ENCODE measurements at regions not wholly inside any gene's neighbourhood (a gene's known extent, or its start where the extent isn't known, plus 50 kb on each side); places are given as distances from the start of the nearest gene placed in this dataset.

DNA sequence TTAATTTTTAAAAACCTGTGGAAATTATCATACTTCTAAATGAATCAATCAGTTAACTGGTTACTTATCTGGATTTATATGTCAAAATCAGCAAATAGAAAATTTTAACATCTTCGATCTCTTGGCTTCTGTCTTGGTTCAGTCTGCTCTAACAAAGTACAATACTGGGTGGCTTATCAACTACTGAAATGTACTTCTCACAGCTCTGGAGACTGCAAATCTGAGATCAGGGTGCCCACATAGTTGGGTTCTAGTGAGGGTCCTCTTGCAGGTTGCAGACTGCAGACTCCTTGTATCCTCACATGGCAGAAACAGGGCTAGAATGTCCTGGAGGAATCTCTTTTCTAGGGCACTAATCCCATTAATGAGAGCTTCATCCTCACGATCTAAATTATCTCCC is 1851.6 kb upstream of the TENM3 start:
- no peaks in the 10 kb centered on the region for H3K27me3 ChIP-seq
- DNase-seq (no peak), ATAC-seq (no peak)
- no peaks in the 10 kb centered on the region for H3K4me1 ChIP-seq
- H3K4me3 ChIP-seq = no peak overlapping the region
- 87 to 99% (median 91%) methylated on average over 2 of the region's 2 CpGs for WGBS, 4 donors
- H3K36me3 ChIP-seq = no peaks in the 10 kb centered on the region
- H3K9me3 ChIP-seq = peaks cover 0 to 7% (median 0%) of the 10 kb centered on the region in 12 donors
- no peak overlapping the region for H3K27ac ChIP-seq
- no peak for TF ChIP-seq POLR2A (IDR thresholded peaks at IDR 0.05)
- TF ChIP-seq, protein P1, sequence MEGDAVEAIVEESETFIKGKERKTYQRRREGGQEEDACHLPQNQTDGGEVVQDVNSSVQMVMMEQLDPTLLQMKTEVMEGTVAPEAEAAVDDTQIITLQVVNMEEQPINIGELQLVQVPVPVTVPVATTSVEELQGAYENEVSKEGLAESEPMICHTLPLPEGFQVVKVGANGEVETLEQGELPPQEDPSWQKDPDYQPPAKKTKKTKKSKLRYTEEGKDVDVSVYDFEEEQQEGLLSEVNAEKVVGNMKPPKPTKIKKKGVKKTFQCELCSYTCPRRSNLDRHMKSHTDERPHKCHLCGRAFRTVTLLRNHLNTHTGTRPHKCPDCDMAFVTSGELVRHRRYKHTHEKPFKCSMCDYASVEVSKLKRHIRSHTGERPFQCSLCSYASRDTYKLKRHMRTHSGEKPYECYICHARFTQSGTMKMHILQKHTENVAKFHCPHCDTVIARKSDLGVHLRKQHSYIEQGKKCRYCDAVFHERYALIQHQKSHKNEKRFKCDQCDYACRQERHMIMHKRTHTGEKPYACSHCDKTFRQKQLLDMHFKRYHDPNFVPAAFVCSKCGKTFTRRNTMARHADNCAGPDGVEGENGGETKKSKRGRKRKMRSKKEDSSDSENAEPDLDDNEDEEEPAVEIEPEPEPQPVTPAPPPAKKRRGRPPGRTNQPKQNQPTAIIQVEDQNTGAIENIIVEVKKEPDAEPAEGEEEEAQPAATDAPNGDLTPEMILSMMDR (IDR thresholded peaks at IDR 0.05) = no peak
- intact Hi-C loops (cut with DNase I) = no loop called here

- H3K4me3 ChIP-seq = no peak overlapping the region
- H3K36me3 ChIP-seq = no peaks in the 10 kb centered on the region
- intact Hi-C loops (cut with DNase I) = no loop called here
- DNase-seq (no peak), ATAC-seq (no peak)
- TF ChIP-seq POLR2A (IDR thresholded peaks at IDR 0.05) = no peak
- TF ChIP-seq, protein P1 (IDR thresholded peaks at IDR 0.05) = no peak
- 51 to 59% (median 55%) methylated on average over 2 of the region's 2 CpGs for WGBS, 4 donors
- no peaks in the 10 kb centered on the region for H3K4me1 ChIP-seq
- no peak overlapping the region for H3K27ac ChIP-seq
- H3K9me3 ChIP-seq = peaks cover 0 to 7% (median 0%) of the 10 kb centered on the region in 12 donors
- no peaks in the 10 kb centered on the region for H3K27me3 ChIP-seq
Measured at GRCh38 chr4:180394312-180394711, 1848.9 kb upstream of the TENM3 start.

DNA sequence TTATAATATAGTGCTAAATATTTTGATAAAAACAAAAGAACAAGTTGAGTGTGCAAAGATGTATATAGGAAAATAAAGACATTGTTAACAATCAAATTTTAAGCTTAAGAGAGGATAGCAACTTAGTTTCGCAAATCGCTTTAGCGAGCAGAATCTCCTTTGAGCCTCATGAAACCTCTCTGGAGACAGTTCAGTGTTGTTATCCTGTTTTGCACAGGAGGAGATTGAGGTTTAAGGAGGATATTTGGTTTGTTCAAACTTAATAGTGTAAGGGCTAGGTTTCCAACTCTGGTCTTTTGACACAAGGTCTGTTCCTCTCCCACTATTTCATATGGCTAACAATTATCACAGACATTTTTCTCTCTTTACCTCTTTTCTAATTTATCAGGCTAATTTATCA is 1848.5 kb upstream of the TENM3 start:
- intact Hi-C loops (cut with DNase I) = no loop called here
- DNase-seq (no peak), ATAC-seq (no peak)
- TF ChIP-seq, protein P1 (IDR thresholded peaks at IDR 0.05) = no peak
- no peak for TF ChIP-seq POLR2A (IDR thresholded peaks at IDR 0.05)
- Histone ChIP-seq H3K27ac (no peak overlapping the region), H3K36me3 (no peaks in the 10 kb centered on the region), H3K9me3 (peaks cover 0 to 7% (median 0%) of the 10 kb centered on the region in 12 donors), H3K4me3 (no peak overlapping the region), H3K4me1 (no peaks in the 10 kb centered on the region), H3K27me3 (no peaks in the 10 kb centered on the region)
- 78 to 95% (median 85%) methylated on average over 3 of the region's 3 CpGs for WGBS, 4 donors

DNA sequence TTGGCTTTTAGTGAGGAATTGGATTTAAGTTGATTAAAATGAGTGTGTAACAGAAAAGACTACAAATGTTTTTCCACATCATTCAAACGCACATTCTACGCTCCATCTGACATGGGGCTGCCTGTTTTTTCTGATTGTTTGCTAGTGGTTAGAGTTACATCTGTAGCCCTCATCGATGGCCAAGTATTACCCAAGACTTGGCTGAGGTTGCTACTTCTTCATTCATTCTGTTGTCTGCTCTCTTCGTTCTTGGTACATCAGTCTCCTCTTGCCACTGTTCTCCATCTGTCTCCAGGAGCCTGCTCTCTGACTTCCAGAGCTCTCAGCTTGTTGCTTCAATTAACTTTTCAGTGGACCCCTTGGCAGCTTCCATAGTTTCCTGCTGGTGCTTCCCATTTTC is 1844.6 kb upstream of the TENM3 start:
- no peak for TF ChIP-seq POLR2A (IDR thresholded peaks at IDR 0.05)
- TF ChIP-seq, protein P1 (IDR thresholded peaks at IDR 0.05) = no peak
- 76 to 87% (median 80%) methylated on average over 4 of the region's 4 CpGs for WGBS, 4 donors
- no peak overlapping the region for H3K4me3 ChIP-seq

More for the DNA sequence above, 1844.6 kb upstream of the TENM3 start:
- Histone ChIP-seq H3K27me3 (no peaks in the 10 kb centered on the region), H3K4me1 (no peaks in the 10 kb centered on the region), H3K9me3 (peaks cover 0 to 2% (median 0%) of the 10 kb centered on the region in 12 donors), H3K27ac (no peak overlapping the region), H3K36me3 (no peaks in the 10 kb centered on the region)
- ATAC-seq = no peak
- intact Hi-C loops (cut with DNase I) = no loop called here
- DNase-seq = no peak

Measured in heart left ventricle (tissue), 16 donors.